Stomach (tissue), 8 donors: ENCODE measurements at regions not wholly inside any gene's neighbourhood (a gene's known extent, or its start where the extent isn't known, plus 50 kb on each side); places are given as distances from the start of the nearest gene placed in this dataset.
A peak's percentile ranks its signal among the peaks of the same experiment; 100 is the strongest.

Source experiments
- DNase-seq, 2 donors: peaks; one replicate each; pipeline versions ENCODE4 v3.0.0 to v3.0.0-alpha.2; 2013 to 2019
- H3K27ac ChIP-seq, 5 donors: fragments of 200-600 bp in 4 of 5; sonication (generic) in 4 of 5; one replicate each; pipeline ENCODE4 v1.5.1; 2013 to 2019; ENCODE audit warnings: mild to moderate bottlenecking in 1 of 5, moderate library complexity in 1 of 5
- H3K27me3 ChIP-seq, 3 donors: fragments of 200-600 bp; sonication (generic); one replicate each; pipeline ENCODE4 v1.5.1; 2017 to 2019; ENCODE audit warnings: mixed run types in 1 of 3
- H3K36me3 ChIP-seq, 4 donors: fragments of 200-600 bp; sonication (generic); 1 replicate in 3 of 4; 2 replicates in 1 of 4; pipeline ENCODE4 v1.5.1; 2016 to 2019
- H3K4me1 ChIP-seq, 4 donors: fragments of 200-600 bp; sonication (generic); one replicate each; pipeline ENCODE4 v1.5.1; 2016 to 2019
- H3K4me3 ChIP-seq, 4 donors: fragments of 200-600 bp; sonication (generic) in 3 of 4; one replicate each; pipeline ENCODE4 v1.5.1; 2016 to 2019; ENCODE audit warnings: mild to moderate bottlenecking in 1 of 4
- H3K9me3 ChIP-seq, 4 donors: fragments of 200-600 bp; sonication (generic); one replicate each; pipeline ENCODE4 v1.5.1; 2016 to 2019
- EP300 ChIP-seq: sonication (generic); formaldehyde crosslinking; IDR thresholded peaks from one replicate; pipeline ENCODE4 v1.6.1; 2017; ENCODE audit warnings: antibody characterized with exemption
- POLR2A ChIP-seq, 4 donors: fragments of 450-650 bp; IDR thresholded peaks; one replicate each; pipeline ENCODE4 v1.6.1; 2016; ENCODE audit warnings: antibody characterized with exemption in 4 of 4, control low read depth in 2 of 4, mild to moderate bottlenecking in 1 of 4, moderate library complexity in 1 of 4
- POLR2AphosphoS5 ChIP-seq, 3 donors: sonication (generic); formaldehyde crosslinking; IDR thresholded peaks; one replicate each; pipeline ENCODE4 v1.6.1; 2016; ENCODE audit warnings: antibody characterized with exemption in 3 of 3
- WGBS, 5 donors: extraction: QIAGEN DNeasy Blood & Tissue Kit in 3 of 5; methylation state at CpG; one replicate each; pipeline versions ENCODE4 v1.1.5 to v1.1.7; 2013 to 2018; 5-methylcytosine and 5-hydroxymethylcytosine counted together
- intact Hi-C: fragments of 100-400 bp; cut with DNase I; formaldehyde crosslinking; loops from one replicate; pipeline ENCODE4 v1.15.1; 2023; ENCODE audit warnings: low total_unique reads
- TF ChIP-seq, protein P1 (sequence below), 7 experiments: fragments of 450-650 bp in 4 of 7; fragments of 200-600 bp in 3 of 7; sonication (generic) in 3 of 7; IDR thresholded peaks; one replicate each; pipeline ENCODE4 v1.5.1; 2016 to 2019; ENCODE audit warnings: antibody characterized with exemption in 7 of 7, control low read depth in 2 of 7, mild to moderate bottlenecking in 1 of 7
- donor health status: healthy with polysubstance abuse.
- donor health status: Bipolar disorder and iron deficiency.
- donor health status: healthy.

DNA sequence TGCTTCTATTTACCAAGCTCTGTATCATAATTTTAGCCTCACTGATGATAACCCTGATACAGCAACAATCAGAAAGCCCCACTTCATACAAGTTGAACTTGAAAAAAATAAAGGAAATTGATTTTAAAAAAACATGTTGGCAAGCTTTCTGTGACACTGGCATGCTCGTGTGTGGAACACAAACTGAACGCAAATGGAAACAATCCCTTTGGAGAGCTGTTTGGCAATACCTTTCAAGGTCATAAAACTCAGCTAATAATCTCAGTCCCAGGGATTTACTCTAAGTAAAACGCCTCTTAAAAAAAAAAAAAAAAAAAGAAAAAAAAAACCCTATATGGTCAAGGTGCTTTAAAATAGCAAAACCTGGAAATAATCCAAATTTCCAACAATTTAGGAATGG lies 166.7 kb upstream of the BCL6 start:
- no peak for DNase-seq
- Histone ChIP-seq H3K36me3 (no peaks in the 10 kb centered on the region), H3K4me3 (no peak overlapping the region), H3K9me3 (no peaks in the 10 kb centered on the region), H3K27me3 (no peaks in the 10 kb centered on the region), H3K4me1 (peaks cover 8 to 39% (median 20%) of the 10 kb centered on the region in 4 donors), H3K27ac (no peak overlapping the region)
- WGBS, 5 donors = 45 to 60% (median 51%) methylated on average over 3 of the region's 3 CpGs
- TF ChIP-seq POLR2AphosphoS5 (IDR thresholded peaks at IDR 0.05) = no peak
- TF ChIP-seq EP300 = no peak
- TF ChIP-seq POLR2A (IDR thresholded peaks at IDR 0.05) = no peak
- TF ChIP-seq, protein P1, sequence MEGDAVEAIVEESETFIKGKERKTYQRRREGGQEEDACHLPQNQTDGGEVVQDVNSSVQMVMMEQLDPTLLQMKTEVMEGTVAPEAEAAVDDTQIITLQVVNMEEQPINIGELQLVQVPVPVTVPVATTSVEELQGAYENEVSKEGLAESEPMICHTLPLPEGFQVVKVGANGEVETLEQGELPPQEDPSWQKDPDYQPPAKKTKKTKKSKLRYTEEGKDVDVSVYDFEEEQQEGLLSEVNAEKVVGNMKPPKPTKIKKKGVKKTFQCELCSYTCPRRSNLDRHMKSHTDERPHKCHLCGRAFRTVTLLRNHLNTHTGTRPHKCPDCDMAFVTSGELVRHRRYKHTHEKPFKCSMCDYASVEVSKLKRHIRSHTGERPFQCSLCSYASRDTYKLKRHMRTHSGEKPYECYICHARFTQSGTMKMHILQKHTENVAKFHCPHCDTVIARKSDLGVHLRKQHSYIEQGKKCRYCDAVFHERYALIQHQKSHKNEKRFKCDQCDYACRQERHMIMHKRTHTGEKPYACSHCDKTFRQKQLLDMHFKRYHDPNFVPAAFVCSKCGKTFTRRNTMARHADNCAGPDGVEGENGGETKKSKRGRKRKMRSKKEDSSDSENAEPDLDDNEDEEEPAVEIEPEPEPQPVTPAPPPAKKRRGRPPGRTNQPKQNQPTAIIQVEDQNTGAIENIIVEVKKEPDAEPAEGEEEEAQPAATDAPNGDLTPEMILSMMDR (IDR thresholded peaks at IDR 0.05) = no peak
- intact Hi-C loops = no loop called here

DNA sequence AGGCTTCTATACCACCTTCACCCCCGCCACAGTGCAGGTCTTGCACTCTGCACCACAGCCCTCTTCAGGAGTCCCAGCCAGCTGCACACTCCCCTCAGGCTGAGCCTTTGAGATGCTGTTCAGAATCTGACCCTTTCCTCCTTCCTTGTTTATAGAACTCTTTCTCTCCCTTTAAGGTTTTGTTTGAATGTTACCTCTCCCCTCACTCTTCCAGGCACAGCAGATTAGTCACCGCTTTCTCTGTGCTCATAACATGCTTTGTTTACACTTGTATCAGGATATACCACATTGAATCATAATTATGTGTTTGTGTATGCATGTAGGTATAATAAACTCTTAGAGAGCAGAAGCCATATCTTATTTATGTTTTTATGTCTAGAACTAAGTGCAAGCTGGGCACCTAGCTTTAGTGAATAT lies 168.4 kb upstream of the BCL6 start:
- H3K4me3 ChIP-seq = no peak overlapping the region

DNA sequence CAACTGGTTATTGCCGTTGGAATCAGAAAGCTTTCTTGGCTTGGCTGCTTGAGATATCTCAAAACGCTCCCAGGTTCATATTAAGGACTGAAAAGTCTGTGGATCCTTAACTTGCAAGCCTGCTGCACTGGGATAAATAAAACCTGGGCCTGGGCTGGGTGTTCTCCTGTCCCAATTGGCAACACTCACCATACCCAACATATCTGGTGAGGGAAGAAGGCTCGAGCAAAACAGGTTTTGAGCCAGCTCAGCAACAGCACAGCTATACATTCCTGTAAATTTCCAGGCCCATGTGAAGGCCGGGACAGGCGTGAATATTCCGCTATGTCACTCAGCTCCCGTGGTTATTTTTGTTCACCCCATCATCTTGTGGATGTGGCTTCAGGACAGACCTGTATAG lies 169.0 kb upstream of the BCL6 start:
- Histone ChIP-seq H3K27me3 (no peaks in the 10 kb centered on the region), H3K4me1 (peaks cover 16 to 61% (median 26%) of the 10 kb centered on the region in 4 donors), H3K4me3 (no peak overlapping the region), H3K9me3 (no peaks in the 10 kb centered on the region), H3K27ac (peak overlapping the region in 3 of 5 donors; percentile 10 to 25 (median 15)), H3K36me3 (no peaks in the 10 kb centered on the region)
- DNase-seq = no peak
- 61 to 72% (median 65%) methylated on average over 7 of the region's 7 CpGs for WGBS, 5 donors
- intact Hi-C loops = no loop called here
- TF ChIP-seq POLR2AphosphoS5 (IDR thresholded peaks at IDR 0.05) = no peak
- TF ChIP-seq EP300 = no peak
- TF ChIP-seq, protein P1 (IDR thresholded peaks at IDR 0.05) = no peak
- no peak for TF ChIP-seq POLR2A (IDR thresholded peaks at IDR 0.05)

More for the DNA sequence above, 168.4 kb upstream of the BCL6 start:
- Histone ChIP-seq H3K9me3 (no peaks in the 10 kb centered on the region), H3K27ac (peak overlapping the region in 3 of 5 donors; percentile 1 to 22 (median 10)), H3K4me1 (peaks cover 16 to 55% (median 26%) of the 10 kb centered on the region in 4 donors), H3K27me3 (no peaks in the 10 kb centered on the region), H3K36me3 (no peaks in the 10 kb centered on the region)
- DNase-seq = peak in 1 of 2 donors; percentile 36
- intact Hi-C loops = no loop called here
- WGBS, 5 donors = 62 to 71% (median 65%) methylated on average over 2 of the region's 2 CpGs
- TF ChIP-seq POLR2AphosphoS5 (IDR thresholded peaks at IDR 0.05) (peak in 1 of 3 donors; percentile 10), POLR2A (IDR thresholded peaks at IDR 0.05) (no peak), EP300 (no peak)

DNA sequence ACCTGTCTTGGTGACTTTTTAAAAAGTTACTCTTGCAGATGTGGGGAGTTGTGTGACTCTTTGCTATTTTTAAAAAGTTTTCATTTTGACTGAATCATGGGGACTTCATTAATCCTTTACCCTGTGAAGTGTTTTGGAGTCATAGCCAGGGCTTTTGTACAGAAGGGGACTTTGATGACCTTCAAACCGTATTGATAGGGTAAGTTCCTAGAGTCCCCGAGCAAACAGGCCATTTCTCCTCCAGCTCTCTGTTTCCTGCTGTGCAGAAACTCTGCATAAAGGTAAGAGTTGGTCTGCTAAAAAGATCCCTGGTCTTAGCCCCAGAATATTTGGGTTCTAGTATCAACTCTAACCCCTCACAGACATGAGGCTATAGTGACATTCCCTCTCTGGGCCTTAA lies 170.8 kb upstream of the BCL6 start:
- TF ChIP-seq POLR2AphosphoS5 (IDR thresholded peaks at IDR 0.05) (no peak), EP300 (no peak), POLR2A (IDR thresholded peaks at IDR 0.05) (no peak)
- TF ChIP-seq, protein P1 (IDR thresholded peaks at IDR 0.05) = no peak
- DNase-seq = no peak
- Histone ChIP-seq H3K27me3 (no peaks in the 10 kb centered on the region), H3K9me3 (no peaks in the 10 kb centered on the region), H3K4me1 (peaks cover 16 to 71% (median 28%) of the 10 kb centered on the region in 4 donors), H3K36me3 (no peaks in the 10 kb centered on the region), H3K4me3 (no peak overlapping the region), H3K27ac (peak overlapping the region in 2 of 5 donors; percentile 24 to 46)
- intact Hi-C loops = no loop called here
- WGBS, 5 donors = 44 to 53% (median 45%) methylated on average over 2 of the region's 2 CpGs

DNA sequence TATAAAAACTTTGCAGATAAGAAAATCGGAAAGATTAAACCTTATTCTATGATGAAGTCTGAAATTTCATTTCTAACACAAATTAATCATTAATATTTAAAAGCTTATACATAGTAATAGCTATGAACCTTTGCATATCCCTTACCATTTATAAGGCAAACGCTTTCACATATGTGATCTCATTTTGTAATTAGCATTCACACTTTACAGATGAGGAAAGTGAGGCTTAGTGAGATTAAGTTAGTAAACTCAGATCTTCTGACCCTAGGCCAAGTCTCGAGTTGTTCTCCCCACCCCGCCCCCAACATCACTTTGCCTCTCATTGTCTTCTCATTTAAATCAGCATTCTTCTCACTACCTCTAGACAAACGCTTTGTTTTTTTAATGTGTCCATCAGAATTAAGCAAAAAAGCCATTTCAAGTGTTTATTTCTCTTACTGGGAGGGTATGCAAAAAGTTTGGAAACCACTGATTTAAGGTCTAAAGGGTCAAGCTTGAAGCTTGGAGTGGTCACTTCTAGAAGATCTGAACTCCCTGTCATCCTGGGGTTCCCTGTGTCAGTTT lies 172.9 kb upstream of the BCL6 start:
- no peak for TF ChIP-seq POLR2A (IDR thresholded peaks at IDR 0.05)
- TF ChIP-seq EP300 = no peak
- TF ChIP-seq, protein P1 (IDR thresholded peaks at IDR 0.05) = no peak
- TF ChIP-seq POLR2AphosphoS5 (IDR thresholded peaks at IDR 0.05) = no peak
- H3K27ac ChIP-seq = peak overlapping the region in 1 of 5 donors; percentile 30
- intact Hi-C loops = no loop called here

More for the DNA sequence above, 172.9 kb upstream of the BCL6 start:
- no peak for DNase-seq
- Histone ChIP-seq H3K4me1 (peaks cover 16 to 69% (median 27%) of the 10 kb centered on the region in 4 donors), H3K4me3 (no peak overlapping the region), H3K27me3 (no peaks in the 10 kb centered on the region), H3K36me3 (no peaks in the 10 kb centered on the region), H3K9me3 (no peaks in the 10 kb centered on the region)
- WGBS, 5 donors = 52 to 72% (median 68%) methylated on average over 5 of the region's 5 CpGs
